ENCODE measurements at regions not wholly inside any gene's neighbourhood (a gene's known extent, or its start where the extent isn't known, plus 50 kb on each side); places are given as distances from the start of the nearest gene placed in this dataset.
"Not testable (repeated sequence)": the region's sequence is repeated elsewhere in the genome, so short reads cannot be mapped to it uniquely, and the experiment has no call there.

- DNase-seq (ENCODE audit: low read depth): peak; percentile 19
These were observed 87.2 kb upstream of the COL1A2 start for GRCh38 chr7:94307399-94308048.

- no peak for DNase-seq (ENCODE audit: low read depth)
These were observed 83.2 kb upstream of the COL1A2 start for GRCh38 chr7:94311515-94311914.

- DNase-seq (ENCODE audit: low read depth): peak; percentile 63
These were observed 80.8 kb upstream of the COL1A2 start for GRCh38 chr7:94313926-94314325.

- DNase-seq (ENCODE audit: low read depth): peak; percentile 80
These were observed 80.0 kb upstream of the COL1A2 start for GRCh38 chr7:94314413-94315410.

GRCh38 chr7:94321138-94321537 lies 73.6 kb upstream of the COL1A2 start:
- DNase-seq (ENCODE audit: low read depth): not testable (repeated sequence)

GRCh38 chr7:94323844-94324243 lies 70.9 kb upstream of the COL1A2 start:
- DNase-seq (ENCODE audit: low read depth): no peak

- DNase-seq (ENCODE audit: low read depth): no peak
These were observed 70.1 kb upstream of the COL1A2 start for GRCh38 chr7:94324380-94325121.

- no peak for DNase-seq (ENCODE audit: low read depth)
These were observed 69.6 kb upstream of the COL1A2 start for GRCh38 chr7:94325122-94325475.

GRCh38 chr7:94330269-94331020 lies 64.2 kb upstream of the COL1A2 start:
- no peak for DNase-seq (ENCODE audit: low read depth)

GRCh38 chr7:94332571-94332970 lies 62.1 kb upstream of the COL1A2 start:
- peak; percentile 6 for DNase-seq (ENCODE audit: low read depth)

- DNase-seq (ENCODE audit: low read depth): no peak
These were observed 60.9 kb upstream of the COL1A2 start for GRCh38 chr7:94333810-94334209.

- peak; percentile 43 for DNase-seq (ENCODE audit: low read depth)
These were observed 59.1 kb upstream of the COL1A2 start for GRCh38 chr7:94335586-94335985.

- DNase-seq (ENCODE audit: low read depth): peak; percentile 10
These were observed 58.7 kb upstream of the COL1A2 start for GRCh38 chr7:94336009-94336408.

GRCh38 chr7:94338921-94339371 lies 55.7 kb upstream of the COL1A2 start:
- peak; percentile 40 for DNase-seq (ENCODE audit: low read depth)

GRCh38 chr7:94344826-94345225 lies 49.9 kb upstream of the COL1A2 start:
- DNase-seq (ENCODE audit: low read depth): peak; percentile 46

All from HT1080 (cell line).